GM12878 (cell line): ENCODE measurements at regions not wholly inside any gene's neighbourhood (a gene's known extent, or its start where the extent isn't known, plus 50 kb on each side); places are given as distances from the start of the nearest gene placed in this dataset.

ENCODE experiments used
- ATAC-seq: fragments of 200-7000 bp; cut with Tn5 transposase; 3 replicates; pipeline ENCODE4 v1.9.1; 2020; ENCODE audit warnings: mild to moderate bottlenecking, moderate library complexity
- BruUV-seq: library from RNA; stranded (reverse); fragments of 400-500 nt; replicated peaks from 2 replicates; lab custom pipeline; 2021; lab: Mats Ljungman, UMichigan
- CTCF ChIA-PET: fragments of 300-600 bp; sonication (Branson Sonifier 250); formaldehyde crosslinking; extraction: SDS; loops from one replicate; lab custom pipeline; 2021; ENCODE audit warnings: inconsistent platforms; lab: Yijun Ruan, JAX
- POLR2A ChIA-PET: fragments of 350-600 bp; formaldehyde crosslinking; extraction: SDS; loops from one replicate; lab custom pipeline; 2021; ENCODE audit warnings: inconsistent platforms; lab: Charles Lee
- RAD21 ChIA-PET: fragments of 300-600 bp; sonication (Branson Sonifier 250); formaldehyde crosslinking; loops from one replicate; lab custom pipeline; 2023; ENCODE audit warnings: antibody characterized with exemption; ENCODE audit not compliant: unreplicated experiment; lab: Charles Lee
- SMC1A ChIA-PET: fragments of 300-600 bp; sonication (Branson Sonifier 250); formaldehyde crosslinking; loops from one replicate; lab custom pipeline; 2023; ENCODE audit not compliant: unreplicated experiment, uncharacterized antibody; lab: Charles Lee
- DNase-seq: peaks from one replicate; pipeline ENCODE4 v3.0.0-alpha.2; 2011; ENCODE audit warnings: low read depth, low spot score
- FAIRE-seq: peaks from 3 replicates; lab custom pipeline; 2011; peaks lifted over from hg19 to GRCh38; lab: Jason Lieb, UNC
- H2AFZ ChIP-seq: 2 replicates; pipeline ENCODE4 v1.6.0; 2011; ENCODE audit warnings: low read depth, low read length, control low read depth; ENCODE audit not compliant: control insufficient read depth
- H3K27ac ChIP-seq: 2 replicates; pipeline ENCODE4 v1.5.1; 2011; ENCODE audit warnings: control low read depth; ENCODE audit not compliant: control insufficient read depth, insufficient read depth
- H3K27me3 ChIP-seq, 2 experiments: replicated peaks in 1 of 2; 2 replicates each; pipeline versions ENCODE4 v1.6.0 to v1.6.1; 2011; ENCODE audit warnings: low read length in 1 of 2; ENCODE audit not compliant: control insufficient read depth in 2 of 2, insufficient read depth in 2 of 2
- H3K36me3 ChIP-seq, 2 experiments: 2 replicates each; pipeline ENCODE4 v1.5.1; 2011; ENCODE audit warnings: low read length in 1 of 2; ENCODE audit not compliant: control insufficient read depth in 2 of 2, insufficient read depth in 2 of 2
- H3K4me1 ChIP-seq: 2 replicates; pipeline ENCODE4 v1.6.1; 2011; ENCODE audit warnings: mild to moderate bottlenecking, low read length, moderate library complexity, mixed read lengths; ENCODE audit not compliant: control insufficient read depth, insufficient read depth
- H3K4me2 ChIP-seq: 2 replicates; pipeline ENCODE4 v1.6.0; 2011; ENCODE audit warnings: control low read depth; ENCODE audit not compliant: control insufficient read depth, insufficient read depth
- H3K4me3 ChIP-seq: fragments of 200-600 bp; sonication (generic); 2 replicates; pipeline ENCODE4 v1.5.1; 2016
- H3K79me2 ChIP-seq: 2 replicates; pipeline ENCODE4 v1.6.0; 2011; ENCODE audit warnings: low read length; ENCODE audit not compliant: control insufficient read depth, insufficient read depth
- H3K9ac ChIP-seq: 2 replicates; pipeline ENCODE4 v1.8.0; 2011; ENCODE audit warnings: low read length, control low read depth, mixed read lengths; ENCODE audit not compliant: control insufficient read depth, insufficient read depth
- H3K9me3 ChIP-seq: replicated peaks from 3 replicates; pipeline ENCODE4 v1.5.1; 2011; ENCODE audit warnings: mild to moderate bottlenecking, low read length; ENCODE audit not compliant: control insufficient read depth, insufficient read depth
- H4K20me1 ChIP-seq: 2 replicates; pipeline ENCODE4 v1.6.0; 2011; ENCODE audit not compliant: control insufficient read depth, insufficient read depth
- MXI1 ChIP-seq: fragments of 150-350 bp; IDR thresholded peaks from 2 replicates; pipeline ENCODE4 v1.6.1; 2011; ENCODE audit warnings: low read depth, mild to moderate bottlenecking, inconsistent platforms, low read length, improper control_type of control experiment
- NFYA ChIP-seq: IDR thresholded peaks from 2 replicates; pipeline ENCODE4 v1.6.1; 2011; ENCODE audit warnings: low read depth, mild to moderate bottlenecking, low read length, improper control_type of control experiment, borderline replicate concordance
- SUZ12 ChIP-seq: fragments of 200-600 bp; sonication (generic); IDR thresholded peaks from one replicate; pipeline ENCODE4 v1.6.1; 2018; ENCODE audit warnings: antibody characterized with exemption, mild to moderate bottlenecking; ENCODE audit not compliant: unreplicated experiment
- TAF1 ChIP-seq: IDR thresholded peaks from 2 replicates; pipeline ENCODE4 v1.6.1; 2011; ENCODE audit warnings: mild to moderate bottlenecking, low read depth, low read length, borderline replicate concordance
- ZNF592 ChIP-seq: fragments of 450-650 bp; IDR thresholded peaks from 2 replicates; pipeline ENCODE4 v1.6.1; 2017; ENCODE audit warnings: mild to moderate bottlenecking, moderate library complexity
- WGBS: methylation state at CpG from one replicate; pipeline ENCODE4 v1.1.6; 2016; ENCODE audit warnings: low lambda C conversion rate; ENCODE audit not compliant: insufficient replicate concordance, insufficient coverage; ENCODE audit errors: missing lambda C conversion rate; 5-methylcytosine and 5-hydroxymethylcytosine counted together
- in situ Hi-C: fragments of 300-500 bp; cut with MboI; formaldehyde crosslinking; loops from 9 replicates; pipeline ENCODE4 v1.14.3; 2018; ENCODE audit warnings: mixed read lengths
- intact Hi-C: fragments of 100-400 bp; cut with micrococcal nuclease; formaldehyde crosslinking; loops from one replicate; pipeline ENCODE4 v1.14.2; 2022; ENCODE audit not compliant: unreplicated experiment

GRCh38 chr18:44579028-44579702 lies 101.5 kb upstream of the SETBP1 start (continued):
- TF ChIP-seq ZNF592: 0 out of 2 replicates have a peak, but pooled peaks have one; percentile 15

GRCh38 chr18:44579745-44580144 lies 100.9 kb upstream of the SETBP1 start:
- WGBS: 41% methylated on average over 7 of the region's 7 CpGs
- no peak for DNase-seq
- no peak overlapping the region for H3K27ac ChIP-seq
- no peak overlapping the region for H2AFZ ChIP-seq
- CTCF ChIA-PET: interaction anchor here (0.6 to 3.0 kb wide), 13 partner anchors 8 to 639 kb away, joined by 3 to 26 read pairs (median 4); no protein-coding TSS in a partner anchor
- H3K9me3 ChIP-seq: no peaks in the 10 kb centered on the region
- no peaks in the 10 kb centered on the region for H3K79me2 ChIP-seq
- ATAC-seq: no peak
- no peak overlapping the region for H3K4me2 ChIP-seq
- FAIRE-seq: no peak
- intact Hi-C loops: loop anchor here (2.0 to 10.0 kb wide), 4 partner anchors 98 to 805 kb away; no protein-coding TSS in a partner anchor
- BruUV-seq: no TSS peak
- POLR2A ChIA-PET: no interaction called here
- no peaks in the 10 kb centered on the region for H3K36me3 ChIP-seq
- 0 out of 4 replicates have a peak, but pooled peaks cover 0 to 2% of the 10 kb centered on the region in 2 experiments for H3K27me3 ChIP-seq
- no peak for TF ChIP-seq TAF1
- no peak for TF ChIP-seq NFYA
- no peak for TF ChIP-seq SUZ12
- no peak for TF ChIP-seq MXI1
- TF ChIP-seq, all 136 proteins: peak for 0
- RAD21 ChIA-PET: interaction anchor here (1.1 kb wide), 1 partner anchor 95 kb away, joined by 3 read pairs; no protein-coding TSS in a partner anchor
- H3K9ac ChIP-seq: no peak overlapping the region
- SMC1A ChIA-PET: interaction anchor here (1.0 to 1.9 kb wide), 7 partner anchors 16 to 805 kb away, joined by 3 to 9 read pairs (median 3); no protein-coding TSS in a partner anchor
- H3K4me1 ChIP-seq: no peaks in the 10 kb centered on the region
- H4K20me1 ChIP-seq: no peaks in the 10 kb centered on the region
- in situ Hi-C loops: no loop called here
- H3K4me3 ChIP-seq: no peak overlapping the region
